ENCODE measurements at regions not wholly inside any gene's neighbourhood (a gene's known extent, or its start where the extent isn't known, plus 50 kb on each side); places are given as distances from the start of the nearest gene placed in this dataset.

DNA sequence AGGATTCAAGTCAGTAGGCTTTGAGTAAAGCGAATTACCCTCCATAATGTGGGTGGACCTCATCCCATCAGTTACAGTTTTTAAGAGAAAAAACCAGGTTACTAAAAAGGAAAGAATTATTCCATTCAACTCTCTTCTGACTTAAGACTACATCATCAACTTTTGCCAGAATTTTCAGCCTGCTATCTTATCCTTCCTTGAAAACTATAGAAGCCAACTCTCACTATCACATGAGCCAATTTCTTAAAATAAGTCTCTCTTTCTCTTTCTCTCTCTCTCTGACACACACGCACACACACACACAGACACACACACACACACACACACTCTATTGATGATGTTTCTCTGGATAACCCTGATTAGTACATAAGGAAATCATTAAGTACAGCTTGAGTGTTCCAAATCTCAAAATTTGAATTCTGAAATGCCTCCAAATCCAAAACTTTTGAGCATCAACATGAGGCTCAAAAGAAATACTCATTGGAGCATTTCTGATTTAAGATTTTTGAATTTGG lies 217.0 kb upstream of the PRR20A start:
- Histone ChIP-seq H2AFZ (ENCODE audit: low read length) (no peak overlapping the region), H3K9me3 (ENCODE audit: low read depth, low read length) (no peaks in the 10 kb centered on the region), H3K4me2 (ENCODE audit: insufficient read depth, low read length) (no peak overlapping the region), H3K27me3 (ENCODE audit: insufficient read depth, low read length) (no peaks in the 10 kb centered on the region), H3K27ac (ENCODE audit: low read depth, low read length) (no peak overlapping the region), H3K36me3 (ENCODE audit: insufficient read depth, low read length) (no peaks in the 10 kb centered on the region), H3K4me3 (ENCODE audit: insufficient read depth, low read length) (no peak overlapping the region), H4K20me1 (ENCODE audit: insufficient read depth, low read length) (no peaks in the 10 kb centered on the region), H3K4me1 (ENCODE audit: insufficient read depth, low read length) (no peaks in the 10 kb centered on the region), H3K79me2 (ENCODE audit: insufficient read depth, low read length) (no peaks in the 10 kb centered on the region)
- TF ChIP-seq CTCF (IDR thresholded peaks at IDR 0.05; ENCODE audit: extremely low read depth, low read depth, low read length), result no peak
- no peak for DNase-seq (ENCODE audit: insufficient read length, low spot score, missing footprints)

GRCh38 chr13:56924401-56924800 lies 216.3 kb upstream of the PRR20A start:
- Histone ChIP-seq H3K4me2 (ENCODE audit: insufficient read depth, low read length) (no peak overlapping the region), H3K27ac (ENCODE audit: low read depth, low read length) (no peak overlapping the region), H3K4me3 (ENCODE audit: insufficient read depth, low read length) (no peak overlapping the region), H3K4me1 (ENCODE audit: insufficient read depth, low read length) (no peaks in the 10 kb centered on the region), H2AFZ (ENCODE audit: low read length) (no peak overlapping the region), H4K20me1 (ENCODE audit: insufficient read depth, low read length) (no peaks in the 10 kb centered on the region), H3K9me3 (ENCODE audit: low read depth, low read length) (no peaks in the 10 kb centered on the region), H3K27me3 (ENCODE audit: insufficient read depth, low read length) (no peaks in the 10 kb centered on the region), H3K79me2 (ENCODE audit: insufficient read depth, low read length) (no peaks in the 10 kb centered on the region), H3K36me3 (ENCODE audit: insufficient read depth, low read length) (no peaks in the 10 kb centered on the region)
- no peak for TF ChIP-seq CTCF (IDR thresholded peaks at IDR 0.05; ENCODE audit: extremely low read depth, low read depth, low read length)
- DNase-seq (ENCODE audit: insufficient read length, low spot score, missing footprints), result no peak

DNA sequence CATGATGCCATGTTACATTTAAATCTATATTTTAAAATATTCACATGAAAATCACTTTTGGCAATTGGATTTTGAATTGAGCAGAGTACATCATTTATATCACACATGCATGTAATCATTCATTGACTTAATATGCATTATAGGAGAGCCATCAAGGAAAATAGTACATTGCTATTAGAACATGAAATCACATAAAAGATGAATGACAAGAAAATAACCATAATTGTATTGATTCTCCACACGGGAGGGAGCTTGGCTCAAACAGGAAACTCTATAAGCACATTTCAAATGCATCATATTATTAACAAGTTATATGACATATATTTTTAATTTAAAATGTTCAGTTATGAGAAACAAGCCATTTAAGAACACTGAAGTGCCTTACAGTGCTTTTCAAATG lies 208.6 kb upstream of the PRR20A start:
- Histone ChIP-seq H4K20me1 (ENCODE audit: insufficient read depth, low read length) (no peaks in the 10 kb centered on the region), H3K27me3 (ENCODE audit: insufficient read depth, low read length) (no peaks in the 10 kb centered on the region), H3K4me2 (ENCODE audit: insufficient read depth, low read length) (no peak overlapping the region), H3K79me2 (ENCODE audit: insufficient read depth, low read length) (no peaks in the 10 kb centered on the region), H3K9me3 (ENCODE audit: low read depth, low read length) (peaks cover 3% of the 10 kb centered on the region), H3K36me3 (ENCODE audit: insufficient read depth, low read length) (no peaks in the 10 kb centered on the region), H3K4me1 (ENCODE audit: insufficient read depth, low read length) (no peaks in the 10 kb centered on the region), H3K27ac (ENCODE audit: low read depth, low read length) (no peak overlapping the region), H2AFZ (ENCODE audit: low read length) (no peak overlapping the region), H3K4me3 (ENCODE audit: insufficient read depth, low read length) (no peak overlapping the region)
- TF ChIP-seq CTCF (IDR thresholded peaks at IDR 0.05; ENCODE audit: extremely low read depth, low read depth, low read length), result no peak
- DNase-seq (ENCODE audit: insufficient read length, low spot score, missing footprints), result no peak

DNA sequence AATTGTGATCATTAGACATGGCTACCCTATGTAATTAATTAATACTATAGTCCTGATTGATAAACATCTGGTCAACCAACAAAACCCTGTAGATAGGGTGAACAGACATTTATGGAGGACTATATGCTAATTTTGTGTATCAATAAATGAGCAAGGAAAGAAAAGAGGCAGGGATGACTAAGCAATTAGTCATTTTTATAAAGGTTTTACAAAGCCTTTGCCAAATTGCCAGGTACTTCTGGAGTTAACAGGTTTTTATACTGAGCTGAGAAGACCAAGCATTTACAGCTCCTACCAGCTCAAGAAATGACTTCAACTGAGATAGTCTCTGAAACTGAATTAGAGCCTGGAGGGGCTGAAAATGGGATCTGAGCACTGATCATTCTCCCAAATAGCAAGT lies 186.8 kb upstream of the PRR20A start:
- no peak overlapping the region for H3K4me2 ChIP-seq (ENCODE audit: insufficient read depth, low read length)
- no peak for TF ChIP-seq CTCF (IDR thresholded peaks at IDR 0.05; ENCODE audit: extremely low read depth, low read depth, low read length)
- no peaks in the 10 kb centered on the region for H3K4me1 ChIP-seq (ENCODE audit: insufficient read depth, low read length)
- H4K20me1 ChIP-seq (ENCODE audit: insufficient read depth, low read length), result no peaks in the 10 kb centered on the region
- no peaks in the 10 kb centered on the region for H3K79me2 ChIP-seq (ENCODE audit: insufficient read depth, low read length)
- no peak overlapping the region for H3K4me3 ChIP-seq (ENCODE audit: insufficient read depth, low read length)
- no peak overlapping the region for H3K27ac ChIP-seq (ENCODE audit: low read depth, low read length)
- H3K9me3 ChIP-seq (ENCODE audit: low read depth, low read length), result no peaks in the 10 kb centered on the region
- H3K27me3 ChIP-seq (ENCODE audit: insufficient read depth, low read length), result no peaks in the 10 kb centered on the region
- no peaks in the 10 kb centered on the region for H3K36me3 ChIP-seq (ENCODE audit: insufficient read depth, low read length)
- DNase-seq (ENCODE audit: insufficient read length, low spot score, missing footprints), result no peak
- no peak overlapping the region for H2AFZ ChIP-seq (ENCODE audit: low read length)

All from osteoblast (primary cell).